Neural progenitor cell (in vitro differentiated cells): ENCODE measurements at regions not wholly inside any gene's neighbourhood (a gene's known extent, or its start where the extent isn't known, plus 50 kb on each side); places are given as distances from the start of the nearest gene placed in this dataset.

Experiments
- CTCF ChIP-seq: fragments of 200-600 bp; sonication (generic); IDR thresholded peaks from 2 replicates; pipeline ENCODE4 v1.5.1; 2017; ENCODE audit warnings: antibody characterized with exemption, mild to moderate bottlenecking
- EZH2 ChIP-seq: fragments of 200-600 bp; sonication (generic); IDR thresholded peaks from 2 replicates; pipeline ENCODE4 v1.6.1; 2017; ENCODE audit warnings: antibody characterized with exemption, mild to moderate bottlenecking, moderate library complexity

- TF ChIP-seq CTCF (no peak), EZH2 (no peak)
Measured at GRCh38 chr3:109718850-109719249, 381.5 kb upstream of the DPPA4 start.
